Kidney glomerular epithelial cell (primary cell): ENCODE measurements at regions not wholly inside any gene's neighbourhood (a gene's known extent, or its start where the extent isn't known, plus 50 kb on each side); places are given as distances from the start of the nearest gene placed in this dataset.

Experiments used
- DNase-seq: peaks from one replicate; lab custom pipeline; 2025; lab: John Stamatoyannopoulos, UW

- DNase-seq = no peak
Observed at GRCh38 chr4:17169699-17170098, 271.3 kb upstream of the LDB2 start.

- DNase-seq = peak; percentile 7
Observed at GRCh38 chr4:17168571-17168970, 270.1 kb upstream of the LDB2 start.

GRCh38 chr4:17166954-17167353, 268.5 kb upstream of the LDB2 start:
- DNase-seq = no peak

- DNase-seq = no peak
Observed at GRCh38 chr4:17165286-17165685, 266.8 kb upstream of the LDB2 start.

GRCh38 chr4:17164666-17165065, 266.2 kb upstream of the LDB2 start:
- no peak for DNase-seq

- no peak for DNase-seq
Observed at GRCh38 chr4:17163156-17163771, 264.8 kb upstream of the LDB2 start.

- no peak for DNase-seq
Observed at GRCh38 chr4:17157304-17157703, 258.9 kb upstream of the LDB2 start.

GRCh38 chr4:17155486-17155885, 257.0 kb upstream of the LDB2 start:
- DNase-seq = no peak

- DNase-seq = no peak
Observed at GRCh38 chr4:17153572-17153971, 255.1 kb upstream of the LDB2 start.

GRCh38 chr4:17152941-17153540, 254.6 kb upstream of the LDB2 start:
- DNase-seq = no peak

GRCh38 chr4:17142232-17142711, 243.8 kb upstream of the LDB2 start:
- DNase-seq = no peak

GRCh38 chr4:17138847-17139246, 240.4 kb upstream of the LDB2 start:
- no peak for DNase-seq

- no peak for DNase-seq
Observed at GRCh38 chr4:17134565-17134964, 236.1 kb upstream of the LDB2 start.

GRCh38 chr4:17134100-17134499, 235.7 kb upstream of the LDB2 start:
- DNase-seq = no peak

GRCh38 chr4:17132226-17132625, 233.8 kb upstream of the LDB2 start:
- DNase-seq = no peak

- DNase-seq = no peak
Observed at GRCh38 chr4:17128268-17128667, 229.8 kb upstream of the LDB2 start.

GRCh38 chr4:17126321-17126966, 228.0 kb upstream of the LDB2 start:
- DNase-seq = no peak

GRCh38 chr4:17124767-17125166, 226.3 kb upstream of the LDB2 start:
- no peak for DNase-seq

- no peak for DNase-seq
Observed at GRCh38 chr4:17120761-17121160, 222.3 kb upstream of the LDB2 start.

- DNase-seq = no peak
Observed at GRCh38 chr4:17117746-17118145, 219.3 kb upstream of the LDB2 start.

GRCh38 chr4:17115583-17115982, 217.1 kb upstream of the LDB2 start:
- no peak for DNase-seq

GRCh38 chr4:17112292-17112659, 213.8 kb upstream of the LDB2 start:
- DNase-seq = no peak

GRCh38 chr4:17109126-17109525, 210.7 kb upstream of the LDB2 start:
- no peak for DNase-seq

- no peak for DNase-seq
Observed at GRCh38 chr4:17103231-17103630, 204.8 kb upstream of the LDB2 start.
